Ovary (tissue), 7 donors: ENCODE measurements at regions not wholly inside any gene's neighbourhood (a gene's known extent, or its start where the extent isn't known, plus 50 kb on each side); places are given as distances from the start of the nearest gene placed in this dataset.
"Not testable (repeated sequence)": the region's sequence is repeated elsewhere in the genome, so short reads cannot be mapped to it uniquely, and the experiment has no call there.

Experiments
- DNase-seq, 5 donors: peaks; one replicate each; pipeline ENCODE4 v3.0.0-alpha.2; 2019 to 2020
- H3K27ac ChIP-seq, 2 donors: fragments of 200-600 bp; one replicate each; pipeline versions ENCODE4 v1.5.1 to v1.8.0; 2019 to 2022
- H3K27me3 ChIP-seq: fragments of 200-600 bp; one replicate; pipeline ENCODE4 v1.8.0; 2022
- H3K36me3 ChIP-seq: fragments of 200-600 bp; sonication (generic); one replicate; pipeline ENCODE4 v1.5.1; 2019
- H3K4me1 ChIP-seq: one replicate; pipeline ENCODE4 v1.8.1; 2013; ENCODE audit warnings: mild to moderate bottlenecking, moderate library complexity; ENCODE audit not compliant: insufficient read depth
- H3K4me3 ChIP-seq: fragments of 200-600 bp; sonication (generic); one replicate; pipeline ENCODE4 v1.5.1; 2017
- H3K9me3 ChIP-seq, 2 donors: fragments of 200-600 bp in 1 of 2; sonication (generic) in 1 of 2; one replicate each; pipeline versions ENCODE4 v1.5.1 to v1.8.1; 2013 to 2019; ENCODE audit warnings: mild to moderate bottlenecking in 1 of 2, moderate library complexity in 1 of 2
- EP300 ChIP-seq: sonication (generic); formaldehyde crosslinking; IDR thresholded peaks from one replicate; pipeline ENCODE4 v1.6.1; 2017; ENCODE audit warnings: antibody characterized with exemption
- POLR2A ChIP-seq: fragments of 450-650 bp; IDR thresholded peaks from one replicate; pipeline ENCODE4 v1.6.1; 2017; ENCODE audit warnings: antibody characterized with exemption, mild to moderate bottlenecking, moderate library complexity
- WGBS, 3 donors: extraction: QIAGEN DNeasy Blood & Tissue Kit in 1 of 3; methylation state at CpG; one replicate each; pipeline versions ENCODE4 v1.1.5 to v1.1.7; 2013 to 2017; 5-methylcytosine and 5-hydroxymethylcytosine counted together
- intact Hi-C, 4 donors: fragments of 100-400 bp; cut with DNase I; formaldehyde crosslinking; loops; one replicate each; pipeline versions ENCODE4 v1.11.0 to v1.15.1; 2022 to 2023
- TF ChIP-seq, protein P1 (sequence below), 3 donors: fragments of 450-650 bp in 2 of 3; fragments of 200-600 bp in 1 of 3; IDR thresholded peaks; one replicate each; pipeline versions ENCODE4 v1.5.1 to v1.8.0; 2016 to 2022; ENCODE audit warnings: antibody characterized with exemption in 3 of 3, mild to moderate bottlenecking in 1 of 3
- donor health status: DM: no; HTN: no; CAD: no; lungs with moderate emphysema.
- donor health status: DM: no; HTN: no; CAD: no.
- donor health status: Bipolar disorder and iron deficiency.
- donor health status: DM: no; HTN: no; CAD: no.
- donor health status: DM: yes; HTN: yes; CAD: no.

DNA sequence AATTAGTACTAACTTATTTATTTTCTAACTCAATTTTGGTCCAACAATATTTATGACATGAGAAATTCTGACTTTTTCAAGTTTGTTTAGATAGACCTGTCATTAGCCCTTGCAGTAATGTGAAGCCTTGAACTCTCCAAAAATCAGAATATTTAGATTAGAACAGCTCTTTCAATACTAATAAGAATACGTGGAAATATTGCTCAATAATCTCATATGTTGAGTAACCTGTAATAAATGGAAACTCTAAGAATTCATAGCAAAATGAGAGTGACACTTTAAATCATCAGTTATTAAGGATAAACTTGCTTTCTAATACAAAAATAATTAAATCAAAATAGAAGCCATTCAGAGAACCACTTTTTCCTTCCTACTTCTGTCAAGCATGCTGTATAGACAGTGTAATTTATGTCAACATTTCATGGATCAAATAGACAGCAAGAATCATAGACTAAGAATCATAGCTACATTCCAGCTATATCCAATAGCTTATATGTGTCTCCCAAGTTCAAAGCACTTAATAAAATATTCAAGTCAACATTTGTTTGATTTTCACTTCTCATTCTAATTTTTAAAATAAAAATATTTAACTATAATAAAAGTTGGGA is 710.3 kb upstream of the SOX11 start:
- no peak for DNase-seq
- WGBS, 3 donors: 38 to 57% (median 49%) methylated on average over 1 of the region's 1 CpG
- TF ChIP-seq POLR2A (no peak), EP300 (no peak)
- TF ChIP-seq, protein P1, sequence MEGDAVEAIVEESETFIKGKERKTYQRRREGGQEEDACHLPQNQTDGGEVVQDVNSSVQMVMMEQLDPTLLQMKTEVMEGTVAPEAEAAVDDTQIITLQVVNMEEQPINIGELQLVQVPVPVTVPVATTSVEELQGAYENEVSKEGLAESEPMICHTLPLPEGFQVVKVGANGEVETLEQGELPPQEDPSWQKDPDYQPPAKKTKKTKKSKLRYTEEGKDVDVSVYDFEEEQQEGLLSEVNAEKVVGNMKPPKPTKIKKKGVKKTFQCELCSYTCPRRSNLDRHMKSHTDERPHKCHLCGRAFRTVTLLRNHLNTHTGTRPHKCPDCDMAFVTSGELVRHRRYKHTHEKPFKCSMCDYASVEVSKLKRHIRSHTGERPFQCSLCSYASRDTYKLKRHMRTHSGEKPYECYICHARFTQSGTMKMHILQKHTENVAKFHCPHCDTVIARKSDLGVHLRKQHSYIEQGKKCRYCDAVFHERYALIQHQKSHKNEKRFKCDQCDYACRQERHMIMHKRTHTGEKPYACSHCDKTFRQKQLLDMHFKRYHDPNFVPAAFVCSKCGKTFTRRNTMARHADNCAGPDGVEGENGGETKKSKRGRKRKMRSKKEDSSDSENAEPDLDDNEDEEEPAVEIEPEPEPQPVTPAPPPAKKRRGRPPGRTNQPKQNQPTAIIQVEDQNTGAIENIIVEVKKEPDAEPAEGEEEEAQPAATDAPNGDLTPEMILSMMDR (IDR thresholded peaks at IDR 0.05): no peak
- H3K4me3 ChIP-seq: no peak overlapping the region
- H3K4me1 ChIP-seq: no peaks in the 10 kb centered on the region
- intact Hi-C loops: no loop called here
- no peaks in the 10 kb centered on the region for H3K27me3 ChIP-seq
- no peaks in the 10 kb centered on the region for H3K36me3 ChIP-seq
- H3K27ac ChIP-seq: no peak overlapping the region
- no peaks in the 10 kb centered on the region for H3K9me3 ChIP-seq

- intact Hi-C loops, H3K27ac ChIP-seq, DNase-seq, H3K36me3 ChIP-seq, H3K9me3 ChIP-seq, H3K4me3 ChIP-seq, H3K27me3 ChIP-seq, H3K4me1 ChIP-seq: not testable (repeated sequence)
- 51 to 90% (median 84%) methylated on average over 5 of the region's 5 CpGs for WGBS, 3 donors
Measured at GRCh38 chr2:4988444-4988843, 703.7 kb upstream of the SOX11 start.

- WGBS, 3 donors: 44 to 53% (median 46%) methylated on average over 4 of the region's 4 CpGs
- Histone ChIP-seq H3K27ac (no peak overlapping the region), H3K9me3 (no peaks in the 10 kb centered on the region), H3K4me3 (no peak overlapping the region), H3K36me3 (no peaks in the 10 kb centered on the region), H3K4me1 (no peaks in the 10 kb centered on the region), H3K27me3 (no peaks in the 10 kb centered on the region)
- TF ChIP-seq POLR2A (no peak), EP300 (no peak)
- TF ChIP-seq, protein P1 (IDR thresholded peaks at IDR 0.05): no peak
- intact Hi-C loops: no loop called here
- DNase-seq: no peak
Measured at GRCh38 chr2:4992226-4992625, 700.0 kb upstream of the SOX11 start.

- intact Hi-C loops: no loop called here
- H3K27me3 ChIP-seq: no peaks in the 10 kb centered on the region
- H3K4me1 ChIP-seq: no peaks in the 10 kb centered on the region
- WGBS, 3 donors: 51 to 66% (median 56%) methylated on average over 5 of the region's 5 CpGs
- DNase-seq: no peak
- no peak overlapping the region for H3K4me3 ChIP-seq
- no peak overlapping the region for H3K27ac ChIP-seq
- H3K9me3 ChIP-seq: no peaks in the 10 kb centered on the region
- H3K36me3 ChIP-seq: no peaks in the 10 kb centered on the region
- TF ChIP-seq, protein P1 (IDR thresholded peaks at IDR 0.05): no peak
- TF ChIP-seq POLR2A: no peak
- TF ChIP-seq EP300: no peak
Measured at GRCh38 chr2:4995466-4995865, 696.7 kb upstream of the SOX11 start.

GRCh38 chr2:5007596-5007995 is 684.6 kb upstream of the SOX11 start:
- no peaks in the 10 kb centered on the region for H3K4me1 ChIP-seq
- intact Hi-C loops: no loop called here
- H3K36me3 ChIP-seq: no peaks in the 10 kb centered on the region
- no peak for DNase-seq
- H3K9me3 ChIP-seq: no peaks in the 10 kb centered on the region
- H3K27ac ChIP-seq: no peak overlapping the region
- H3K4me3 ChIP-seq: no peak overlapping the region
- 72 to 73% (median 72%) methylated on average over 5 of the region's 5 CpGs for WGBS, 3 donors
- no peaks in the 10 kb centered on the region for H3K27me3 ChIP-seq
- TF ChIP-seq POLR2A (no peak), EP300 (no peak)
- TF ChIP-seq, protein P1 (IDR thresholded peaks at IDR 0.05): no peak
